IMR-90 (cell line): ENCODE measurements at regions not wholly inside any gene's neighbourhood (a gene's known extent, or its start where the extent isn't known, plus 50 kb on each side); places are given as distances from the start of the nearest gene placed in this dataset.

Source experiments
- ATAC-seq: fragments of 200-7000 bp; cut with Tn5 transposase; 2 replicates; pipeline ENCODE4 v1.9.1; 2020; ENCODE audit warnings: low read depth, mild to moderate bottlenecking, moderate library complexity
- BruUV-seq: library from RNA; stranded (reverse); fragments of 400-500 nt; replicated peaks from 2 replicates; lab custom pipeline; 2021; lab: Mats Ljungman, UMichigan
- CTCF ChIA-PET: fragments of 300-600 bp; formaldehyde crosslinking; extraction: SDS; loops from one replicate; lab custom pipeline; 2021; ENCODE audit warnings: antibody characterized with exemption; lab: Yijun Ruan, JAX
- POLR2A ChIA-PET: fragments of 300-600 bp; sonication (Branson Sonifier 250); formaldehyde crosslinking; loops from one replicate; lab custom pipeline; 2022; ENCODE audit warnings: antibody characterized with exemption; ENCODE audit not compliant: unreplicated experiment; lab: Charles Lee
- DNase-seq: peaks from one replicate; pipeline ENCODE4 v3.0.0; 2013
- H2AFZ ChIP-seq: replicated peaks from 2 replicates; pipeline ENCODE3; 2013; ENCODE audit warnings: low read length, mild to moderate bottlenecking; ENCODE audit not compliant: poor library complexity
- H2AK5ac ChIP-seq: 2 replicates; pipeline ENCODE4 v1.6.1; 2013; ENCODE audit warnings: low read depth, low read length, inconsistent platforms
- H2AK9ac ChIP-seq: replicated peaks from 2 replicates; pipeline ENCODE3; 2013; ENCODE audit warnings: mild to moderate bottlenecking, low read depth, low read length, moderate library complexity; ENCODE audit not compliant: poor library complexity
- H2BK120ac ChIP-seq: 2 replicates; pipeline ENCODE4 v1.6.1; 2013; ENCODE audit warnings: low read depth, low read length, inconsistent platforms
- H2BK15ac ChIP-seq: 3 replicates; pipeline ENCODE4 v1.6.1; 2013; ENCODE audit warnings: low read depth, low read length, inconsistent platforms
- H2BK20ac ChIP-seq: 2 replicates; pipeline ENCODE4 v1.6.1; 2013; ENCODE audit warnings: low read depth, mild to moderate bottlenecking, inconsistent platforms, low read length, moderate library complexity
- H2BK5ac ChIP-seq: 2 replicates; pipeline ENCODE4 v1.6.1; 2013; ENCODE audit warnings: mild to moderate bottlenecking, low read depth, low read length, inconsistent platforms; ENCODE audit not compliant: poor library complexity, severe bottlenecking
- H3K14ac ChIP-seq: replicated peaks from 2 replicates; pipeline ENCODE4 v1.6.1; 2013; ENCODE audit warnings: low read depth, low read length, inconsistent platforms
- H3K18ac ChIP-seq: 2 replicates; pipeline ENCODE4 v1.6.1; 2013; ENCODE audit warnings: low read depth, low read length, control low read depth
- H3K23ac ChIP-seq: 2 replicates; pipeline ENCODE4 v1.6.1; 2013; ENCODE audit warnings: low read depth, low read length, inconsistent platforms
- H3K27ac ChIP-seq: 2 replicates; pipeline ENCODE4 v1.5.1; 2013; ENCODE audit warnings: mild to moderate bottlenecking, control low read depth, low read length; ENCODE audit not compliant: insufficient read depth
- H3K27me3 ChIP-seq: 2 replicates; pipeline ENCODE4 v1.6.1; 2013; ENCODE audit warnings: low read length; ENCODE audit not compliant: control insufficient read depth, insufficient read depth
- H3K36me3 ChIP-seq: 2 replicates; pipeline ENCODE4 v1.6.1; 2013; ENCODE audit warnings: low read length, mixed read lengths; ENCODE audit not compliant: control insufficient read depth, insufficient read depth
- H3K4ac ChIP-seq: 2 replicates; pipeline ENCODE4 v1.6.1; 2013; ENCODE audit warnings: low read depth, low read length, inconsistent platforms
- H3K4me1 ChIP-seq: 2 replicates; pipeline ENCODE4 v1.6.1; 2013; ENCODE audit warnings: low read length, mixed read lengths; ENCODE audit not compliant: control insufficient read depth, insufficient read depth
- H3K4me2 ChIP-seq: 2 replicates; pipeline ENCODE4 v1.6.1; 2013; ENCODE audit warnings: low read depth, mild to moderate bottlenecking, control low read depth, low read length, moderate library complexity
- H3K4me3 ChIP-seq: 2 replicates; pipeline ENCODE4 v1.5.1; 2013; ENCODE audit warnings: low read depth, mild to moderate bottlenecking, control low read depth, low read length, moderate library complexity; ENCODE audit not compliant: insufficient read depth
- H3K56ac ChIP-seq: 2 replicates; pipeline ENCODE4 v1.6.1; 2013; ENCODE audit warnings: low read length, inconsistent platforms; ENCODE audit not compliant: insufficient read depth; ENCODE audit errors: extremely low read depth
- H3K79me1 ChIP-seq, 2 experiments: 2 replicates each; pipeline ENCODE4 v1.6.1; 2013; ENCODE audit warnings: low read length in 2 of 2, inconsistent platforms in 1 of 2, low read depth in 1 of 2
- H3K9ac ChIP-seq: 2 replicates; pipeline ENCODE4 v1.6.1; 2013; ENCODE audit warnings: low read depth, low read length, control low read depth
- H3K9me1 ChIP-seq: 2 replicates; pipeline ENCODE4 v1.6.1; 2013; ENCODE audit warnings: low read length, inconsistent platforms; ENCODE audit not compliant: insufficient read depth
- H3K9me3 ChIP-seq: 2 replicates; pipeline ENCODE4 v1.6.1; 2013; ENCODE audit warnings: low read length; ENCODE audit not compliant: control insufficient read depth, insufficient read depth
- H4K20me1 ChIP-seq: 2 replicates; pipeline ENCODE4 v1.6.1; 2013; ENCODE audit warnings: low read length, inconsistent platforms; ENCODE audit not compliant: insufficient read depth
- H4K5ac ChIP-seq: 2 replicates; pipeline ENCODE4 v1.6.1; 2013; ENCODE audit warnings: mild to moderate bottlenecking, low read depth, low read length, control low read depth
- H4K8ac ChIP-seq, 2 experiments: 2 replicates each; pipeline ENCODE4 v1.6.1; 2013; ENCODE audit warnings: low read depth in 2 of 2, low read length in 2 of 2, control low read depth in 1 of 2, inconsistent platforms in 1 of 2
- H4K91ac ChIP-seq: 2 replicates; pipeline ENCODE4 v1.6.1; 2013; ENCODE audit warnings: low read depth, low read length, inconsistent platforms; ENCODE audit not compliant: insufficient read depth
- BHLHE40 ChIP-seq: fragments of 150-350 bp; IDR thresholded peaks from 2 replicates; pipeline ENCODE4 v1.6.1; 2016; ENCODE audit warnings: mild to moderate bottlenecking, low read depth, low read length
- CEBPB ChIP-seq: IDR thresholded peaks from 2 replicates; pipeline ENCODE4 v1.6.1; 2012; ENCODE audit warnings: low read depth, low read length, improper control_type of control experiment
- CHD1 ChIP-seq: IDR thresholded peaks from 2 replicates; pipeline ENCODE4 v1.6.1; 2012; ENCODE audit warnings: low read depth, low read length, improper control_type of control experiment
- FOS ChIP-seq: fragments of 150-350 bp; IDR thresholded peaks from 2 replicates; pipeline ENCODE4 v1.6.1; 2016; ENCODE audit warnings: low read depth, low read length
- MAFK ChIP-seq: IDR thresholded peaks from 2 replicates; pipeline ENCODE4 v1.6.1; 2012; ENCODE audit warnings: low read depth, low read length, improper control_type of control experiment
- MAZ ChIP-seq: IDR thresholded peaks from 2 replicates; pipeline ENCODE4 v1.6.1; 2012; ENCODE audit warnings: low read depth, mild to moderate bottlenecking, low read length, improper control_type of control experiment, moderate library complexity, borderline replicate concordance
- MXI1 ChIP-seq: IDR thresholded peaks from 2 replicates; pipeline ENCODE4 v1.6.1; 2012; ENCODE audit warnings: low read depth, mild to moderate bottlenecking, low read length, moderate library complexity, borderline replicate concordance
- NFE2L2 ChIP-seq: fragments of 150-350 bp; IDR thresholded peaks from 2 replicates; pipeline ENCODE4 v1.6.1; 2016; ENCODE audit warnings: low read depth, mild to moderate bottlenecking, low read length
- POLR2A ChIP-seq: IDR thresholded peaks from 2 replicates; pipeline ENCODE4 v1.6.1; 2012; ENCODE audit warnings: mild to moderate bottlenecking, low read depth, low read length
- RAD21 ChIP-seq: IDR thresholded peaks from 2 replicates; pipeline ENCODE4 v1.6.1; 2012; ENCODE audit warnings: low read length, improper control_type of control experiment
- RCOR1 ChIP-seq: IDR thresholded peaks from 2 replicates; pipeline ENCODE4 v1.6.1; 2012; ENCODE audit warnings: mild to moderate bottlenecking, low read length, improper control_type of control experiment; ENCODE audit not compliant: insufficient replicate concordance
- RFX5 ChIP-seq: IDR thresholded peaks from 2 replicates; pipeline ENCODE4 v1.8.0; 2012; ENCODE audit warnings: low read depth, mild to moderate bottlenecking, low read length, moderate library complexity
- SMC3 ChIP-seq: fragments of 150-350 bp; IDR thresholded peaks from 2 replicates; pipeline ENCODE4 v1.6.1; 2016; ENCODE audit warnings: low read depth, mild to moderate bottlenecking, antibody characterized with exemption, low read length, moderate library complexity
- WGBS, 2 experiments: methylation state at CpG; one replicate each; pipeline versions ENCODE4 v1.1.5 to v1.1.7; 2013; ENCODE audit warnings: missing lambda C conversion rate in 2 of 2; ENCODE audit not compliant: insufficient read length in 1 of 2; ENCODE audit errors: extremely low coverage in 2 of 2; 5-methylcytosine and 5-hydroxymethylcytosine counted together
- dilution Hi-C: fragments of 300-500 bp; cut with HindIII; formaldehyde crosslinking; loops from one replicate; pipeline ENCODE4 v1.14.3; 2018; ENCODE audit warnings: low sequenced_read_pairs; ENCODE audit not compliant: unreplicated experiment
- in situ Hi-C: fragments of 300-500 bp; cut with MboI; formaldehyde crosslinking; loops from 3 replicates; pipeline ENCODE4 v1.14.3; 2019; ENCODE audit warnings: low sequenced_read_pairs, inconsistent platforms, mixed read lengths
- intact Hi-C: fragments of 100-400 bp; cut with micrococcal nuclease; formaldehyde crosslinking; loops from 2 replicates; pipeline ENCODE4 v1.10.0; 2022
- TF ChIP-seq, protein P1 (sequence below): fragments of 150-350 bp; IDR thresholded peaks from 2 replicates; pipeline ENCODE4 v1.6.1; 2016; ENCODE audit warnings: low read depth, mild to moderate bottlenecking, low read length, moderate library complexity, borderline replicate concordance
- TF ChIP-seq, protein P2 (sequence below): conservative IDR thresholded peaks from 2 replicates; pipeline ENCODE4 v1.5.1; 2012; ENCODE audit warnings: mild to moderate bottlenecking, low read depth, low read length, improper control_type of control experiment

- H2BK15ac ChIP-seq, result peak overlapping the region; percentile 87; the same call in 2 of the 3 replicates
- no TSS peak for BruUV-seq
- in situ Hi-C loops, result no loop called here
- POLR2A ChIA-PET, result no interaction called here
- peak overlapping the region; percentile 62 for H2AFZ ChIP-seq
- peak overlapping the region; percentile 87 for H3K18ac ChIP-seq
- H3K4me3 ChIP-seq, result no peak overlapping the region
- 83% methylated on average over 1 of the region's 2 CpGs; no CpG with 5 or more reads in 1 of the 2 experiments for WGBS, 2 experiments
- H3K79me1 ChIP-seq, result peaks cover 23 to 77% of the 10 kb centered on the region in 2 experiments
- DNase-seq, result peak; percentile 58
- peak overlapping the region; percentile 94; the same call in 1 of the 2 replicates for H2AK5ac ChIP-seq
- peaks cover 10% of the 10 kb centered on the region for H4K20me1 ChIP-seq
- H2BK5ac ChIP-seq, result peak overlapping the region; percentile 90
- peak overlapping the region; percentile 69 for H2BK20ac ChIP-seq
- no peaks in the 10 kb centered on the region for H3K27me3 ChIP-seq
- H4K5ac ChIP-seq, result peak overlapping the region; percentile 66
- no peak overlapping the region for H2AK9ac ChIP-seq
- peak overlapping the region; percentile 85 for H3K14ac ChIP-seq
- H3K9me3 ChIP-seq, result no peaks in the 10 kb centered on the region
- peak overlapping the region; percentile 21; the same call in 1 of the 2 replicates for H3K4me2 ChIP-seq
- H3K4me1 ChIP-seq, result peaks cover 30% of the 10 kb centered on the region
- dilution Hi-C loops, result no loop called here
- peak overlapping the region; percentile 81 for H4K91ac ChIP-seq
- peak overlapping the region; percentile 39; the same call in 1 of the 2 replicates for H3K9ac ChIP-seq
- H2BK120ac ChIP-seq, result peak overlapping the region; percentile 75
- peak overlapping the region; percentile 80 for H3K4ac ChIP-seq
- intact Hi-C loops, result no loop called here
- peak overlapping the region; percentile 68; the same call in 1 of the 2 replicates for H3K27ac ChIP-seq
- H3K36me3 ChIP-seq, result 0 out of 2 replicates have a peak, but pooled peaks cover 1% of the 10 kb centered on the region
- peak overlapping the region; percentile 17 to 82; a peak in 2 of 4 replicates for H4K8ac ChIP-seq
- H3K23ac ChIP-seq, result peak overlapping the region; percentile 92
- CTCF ChIA-PET, result interaction anchor here (0.6 kb wide), 1 partner anchor 116 kb away, joined by 4 read pairs; no protein-coding TSS in a partner anchor
- ATAC-seq, result no peak
- H3K56ac ChIP-seq, result no peak overlapping the region
- H3K9me1 ChIP-seq, result peaks cover 24% of the 10 kb centered on the region
- TF ChIP-seq, protein P1, sequence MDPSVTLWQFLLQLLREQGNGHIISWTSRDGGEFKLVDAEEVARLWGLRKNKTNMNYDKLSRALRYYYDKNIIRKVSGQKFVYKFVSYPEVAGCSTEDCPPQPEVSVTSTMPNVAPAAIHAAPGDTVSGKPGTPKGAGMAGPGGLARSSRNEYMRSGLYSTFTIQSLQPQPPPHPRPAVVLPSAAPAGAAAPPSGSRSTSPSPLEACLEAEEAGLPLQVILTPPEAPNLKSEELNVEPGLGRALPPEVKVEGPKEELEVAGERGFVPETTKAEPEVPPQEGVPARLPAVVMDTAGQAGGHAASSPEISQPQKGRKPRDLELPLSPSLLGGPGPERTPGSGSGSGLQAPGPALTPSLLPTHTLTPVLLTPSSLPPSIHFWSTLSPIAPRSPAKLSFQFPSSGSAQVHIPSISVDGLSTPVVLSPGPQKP, result no peak
- no peak for TF ChIP-seq POLR2A
- TF ChIP-seq FOS, result no peak
- TF ChIP-seq RCOR1, result no peak
- TF ChIP-seq, protein P2, sequence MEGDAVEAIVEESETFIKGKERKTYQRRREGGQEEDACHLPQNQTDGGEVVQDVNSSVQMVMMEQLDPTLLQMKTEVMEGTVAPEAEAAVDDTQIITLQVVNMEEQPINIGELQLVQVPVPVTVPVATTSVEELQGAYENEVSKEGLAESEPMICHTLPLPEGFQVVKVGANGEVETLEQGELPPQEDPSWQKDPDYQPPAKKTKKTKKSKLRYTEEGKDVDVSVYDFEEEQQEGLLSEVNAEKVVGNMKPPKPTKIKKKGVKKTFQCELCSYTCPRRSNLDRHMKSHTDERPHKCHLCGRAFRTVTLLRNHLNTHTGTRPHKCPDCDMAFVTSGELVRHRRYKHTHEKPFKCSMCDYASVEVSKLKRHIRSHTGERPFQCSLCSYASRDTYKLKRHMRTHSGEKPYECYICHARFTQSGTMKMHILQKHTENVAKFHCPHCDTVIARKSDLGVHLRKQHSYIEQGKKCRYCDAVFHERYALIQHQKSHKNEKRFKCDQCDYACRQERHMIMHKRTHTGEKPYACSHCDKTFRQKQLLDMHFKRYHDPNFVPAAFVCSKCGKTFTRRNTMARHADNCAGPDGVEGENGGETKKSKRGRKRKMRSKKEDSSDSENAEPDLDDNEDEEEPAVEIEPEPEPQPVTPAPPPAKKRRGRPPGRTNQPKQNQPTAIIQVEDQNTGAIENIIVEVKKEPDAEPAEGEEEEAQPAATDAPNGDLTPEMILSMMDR, result no peak
- no peak for TF ChIP-seq RFX5
- no peak for TF ChIP-seq MAZ
- TF ChIP-seq CHD1, result no peak
- no peak for TF ChIP-seq RAD21
- no peak for TF ChIP-seq SMC3
- TF ChIP-seq BHLHE40, result no peak
- TF ChIP-seq NFE2L2, result no peak
- TF ChIP-seq CEBPB, result no peak
- no peak for TF ChIP-seq MXI1
- no peak for TF ChIP-seq MAFK
Measured at GRCh38 chr1:39145331-39145965, 59.0 kb upstream of the MACF1 start.
